DOHH2 (cell line): ENCODE measurements at regions not wholly inside any gene's neighbourhood (a gene's known extent, or its start where the extent isn't known, plus 50 kb on each side); places are given as distances from the start of the nearest gene placed in this dataset.

Experiments
- H3F3A ChIP-seq: fragments of 200-600 bp; sonication (generic), shearing (Covaris generic); 2 replicates; pipeline ENCODE4 v1.6.0; 2016; ENCODE audit warnings: antibody characterized with exemption, mild to moderate bottlenecking; ENCODE audit not compliant: control insufficient read depth, insufficient read depth
- H3K27ac ChIP-seq: fragments of 200-600 bp; sonication (generic); 2 replicates; pipeline ENCODE4 v1.5.1; 2014; ENCODE audit warnings: low read depth, mild to moderate bottlenecking, low read length, moderate library complexity
- H3K27me3 ChIP-seq: fragments of 200-600 bp; sonication (generic); 2 replicates; pipeline ENCODE4 v1.6.1; 2014; ENCODE audit warnings: mild to moderate bottlenecking, low read length, mixed read lengths; ENCODE audit not compliant: control insufficient read depth
- H3K36me3 ChIP-seq: fragments of 200-600 bp; sonication (generic); 2 replicates; pipeline ENCODE4 v1.6.1; 2014; ENCODE audit warnings: mild to moderate bottlenecking, low read length, moderate library complexity, mixed read lengths; ENCODE audit not compliant: control insufficient read depth
- H3K4me1 ChIP-seq: fragments of 200-600 bp; sonication (generic); 2 replicates; pipeline ENCODE4 v1.6.1; 2014; ENCODE audit warnings: mild to moderate bottlenecking, low read length, mixed read lengths; ENCODE audit not compliant: control insufficient read depth
- H3K4me2 ChIP-seq: fragments of 200-600 bp; sonication (generic); 2 replicates; pipeline ENCODE4 v1.6.0; 2014; ENCODE audit warnings: mild to moderate bottlenecking, low read length, moderate library complexity
- H3K4me3 ChIP-seq: fragments of 200-600 bp; sonication (generic); 2 replicates; pipeline ENCODE4 v1.5.1; 2014; ENCODE audit warnings: mild to moderate bottlenecking, low read length, mixed read lengths
- H3K79me2 ChIP-seq: fragments of 200-600 bp; sonication (generic); 2 replicates; pipeline ENCODE4 v1.6.1; 2014; ENCODE audit warnings: mild to moderate bottlenecking, low read length, mixed read lengths; ENCODE audit not compliant: control insufficient read depth
- H3K9me2 ChIP-seq: fragments of 200-600 bp; sonication (generic); replicated peaks from 2 replicates; pipeline ENCODE4 v1.6.1; 2014; ENCODE audit warnings: mild to moderate bottlenecking, low read length, mixed read lengths; ENCODE audit not compliant: control insufficient read depth
- H3K9me3 ChIP-seq: fragments of 200-600 bp; sonication (generic); 2 replicates; pipeline ENCODE4 v1.6.1; 2014; ENCODE audit warnings: antibody characterized with exemption, low read length, mixed read lengths; ENCODE audit not compliant: control insufficient read depth, insufficient read depth
- H4K20me1 ChIP-seq: fragments of 200-600 bp; sonication (generic); 2 replicates; pipeline ENCODE4 v1.6.0; 2014; ENCODE audit warnings: low read depth, mild to moderate bottlenecking, antibody characterized with exemption, low read length, moderate library complexity; ENCODE audit not compliant: control insufficient read depth, insufficient read depth
- CTCF ChIP-seq: fragments of 200-600 bp; sonication (generic); IDR thresholded peaks from one replicate; pipeline ENCODE4 v1.5.1; 2014; ENCODE audit warnings: antibody characterized with exemption, mild to moderate bottlenecking, low read depth, low read length; ENCODE audit not compliant: poor library complexity, severe bottlenecking
- EZH2phosphoT487 ChIP-seq: fragments of 200-600 bp; sonication (generic); IDR thresholded peaks from 2 replicates; pipeline ENCODE4 v1.6.1; 2017; ENCODE audit warnings: borderline replicate concordance, mild to moderate bottlenecking, antibody characterized with exemption, low read length, moderate library complexity, mixed read lengths

GRCh38 chr5:82754036-82754746, 323.0 kb downstream of the TMEM167A start:
- Histone ChIP-seq H3K36me3 (no peaks in the 10 kb centered on the region), H3K79me2 (no peaks in the 10 kb centered on the region), H3K4me1 (no peaks in the 10 kb centered on the region), H3K9me2 (no peaks in the 10 kb centered on the region), H4K20me1 (no peaks in the 10 kb centered on the region), H3F3A (no peaks in the 10 kb centered on the region), H3K27ac (no peak overlapping the region), H3K4me2 (no peak overlapping the region), H3K9me3 (no peaks in the 10 kb centered on the region), H3K4me3 (no peak overlapping the region), H3K27me3 (no peaks in the 10 kb centered on the region)
- TF ChIP-seq CTCF (no peak), EZH2phosphoT487 (no peak)

GRCh38 chr5:82753374-82753773, 323.8 kb downstream of the TMEM167A start:
- H3K36me3 ChIP-seq, result no peaks in the 10 kb centered on the region
- no peaks in the 10 kb centered on the region for H3K79me2 ChIP-seq
- H3K27ac ChIP-seq, result no peak overlapping the region
- no peaks in the 10 kb centered on the region for H3F3A ChIP-seq
- H3K4me3 ChIP-seq, result no peak overlapping the region
- H3K4me2 ChIP-seq, result no peak overlapping the region
- H3K9me3 ChIP-seq, result no peaks in the 10 kb centered on the region
- H4K20me1 ChIP-seq, result no peaks in the 10 kb centered on the region
- no peaks in the 10 kb centered on the region for H3K9me2 ChIP-seq
- no peaks in the 10 kb centered on the region for H3K27me3 ChIP-seq
- peaks cover 7% of the 10 kb centered on the region; the same call in 1 of the 2 replicates for H3K4me1 ChIP-seq
- TF ChIP-seq CTCF (no peak), EZH2phosphoT487 (no peak)

- Histone ChIP-seq H3K9me2 (no peaks in the 10 kb centered on the region), H3K27ac (no peak overlapping the region)
These were observed 327.8 kb downstream of the TMEM167A start for GRCh38 chr5:82749461-82749820.

More at GRCh38 chr5:82749461-82749820, 327.8 kb downstream of the TMEM167A start:
- H3K27me3 ChIP-seq, result no peaks in the 10 kb centered on the region
- no peak overlapping the region for H3K4me2 ChIP-seq
- peaks cover 7% of the 10 kb centered on the region; the same call in 1 of the 2 replicates for H3K4me1 ChIP-seq
- no peaks in the 10 kb centered on the region for H4K20me1 ChIP-seq
- no peaks in the 10 kb centered on the region for H3K79me2 ChIP-seq
- no peaks in the 10 kb centered on the region for H3F3A ChIP-seq
- H3K4me3 ChIP-seq, result no peak overlapping the region
- no peaks in the 10 kb centered on the region for H3K36me3 ChIP-seq
- TF ChIP-seq CTCF, result no peak
- no peak for TF ChIP-seq EZH2phosphoT487
- H3K9me3 ChIP-seq, result no peaks in the 10 kb centered on the region
